ENCODE measurements at regions not wholly inside any gene's neighbourhood (a gene's known extent, or its start where the extent isn't known, plus 50 kb on each side); places are given as distances from the start of the nearest gene placed in this dataset.

DNA sequence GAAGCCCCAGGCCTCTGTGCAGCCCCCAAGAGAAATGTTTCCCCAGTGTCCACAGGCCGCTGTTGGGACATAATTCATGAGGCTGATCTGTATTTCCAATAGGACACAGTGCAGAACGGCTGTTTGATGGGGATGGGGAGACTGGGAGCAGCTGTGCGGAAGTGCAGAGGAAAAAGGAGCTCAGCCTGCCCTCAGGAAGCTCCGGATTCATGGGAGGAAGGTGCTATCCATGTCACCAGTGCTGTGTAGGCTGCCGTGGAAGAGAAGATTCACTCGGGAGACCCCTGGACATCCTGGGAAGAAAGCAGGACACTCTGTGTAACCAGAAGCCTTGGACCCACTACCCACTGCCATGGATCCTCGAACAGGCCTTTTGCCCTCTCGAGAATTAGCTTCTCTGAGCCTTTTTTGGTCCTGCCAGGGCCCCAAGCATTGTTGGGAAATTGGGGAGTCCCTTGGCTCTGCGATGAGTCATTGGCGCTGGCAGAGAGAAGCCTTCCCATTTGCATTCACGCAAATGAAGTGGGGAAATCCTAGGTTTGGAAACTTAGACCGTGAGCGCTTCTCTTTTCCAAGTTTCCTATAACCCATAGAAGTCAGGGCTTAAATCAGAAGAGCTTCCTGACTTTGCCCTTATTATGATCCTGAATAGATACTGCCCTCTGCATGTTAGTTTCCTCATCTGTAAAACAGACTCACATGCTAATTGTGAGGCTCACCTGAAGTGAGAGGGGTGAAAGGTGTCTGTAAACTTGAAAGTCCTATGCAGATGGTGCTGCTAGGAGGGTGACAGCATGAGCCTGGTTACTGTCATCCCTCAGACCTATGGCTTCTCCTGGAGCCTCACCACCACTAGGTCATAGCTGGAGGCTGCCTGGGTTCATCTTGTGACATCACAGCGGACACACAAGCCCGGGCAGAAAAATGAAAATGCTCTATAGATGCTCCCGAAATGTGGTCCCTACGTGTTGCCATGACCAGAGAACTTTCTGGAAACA lies 229.2 kb upstream of the B3GAT1 start:
- Histone ChIP-seq H3K9ac (ENCODE audit: insufficient read depth in 1 of 2, low read depth in 2 of 2, low read length in 2 of 2) (no peak overlapping the region), H3K4me1 (replicated peaks in 1 of 2; ENCODE audit: control insufficient read depth in 2 of 2, insufficient read depth in 2 of 2, low read length in 2 of 2) (no peaks in the 10 kb centered on the region), H3K36me3 (ENCODE audit: control insufficient read depth, insufficient read depth, low read length) (no peaks in the 10 kb centered on the region), H3K79me2 (ENCODE audit: control insufficient read depth, insufficient read depth, low read length) (no peaks in the 10 kb centered on the region), H3K27ac (ENCODE audit: extremely low read depth, low read depth, low read length) (no peak overlapping the region), H2AFZ (ENCODE audit: low read depth, low read length) (no peak overlapping the region), H3K9me3 (replicated peaks; ENCODE audit: control insufficient read depth, insufficient read depth, low read depth, low read length) (no peaks in the 10 kb centered on the region), H3K9me1 (ENCODE audit: control insufficient read depth, insufficient read depth, low read length) (no peaks in the 10 kb centered on the region), H3K4me2 (ENCODE audit: insufficient read depth, low read length) (no peak overlapping the region), H4K20me1 (replicated peaks; ENCODE audit: control insufficient read depth, insufficient read depth, low read length) (peaks cover 12% of the 10 kb centered on the region; the same call in 1 of the 2 replicates), H3K4me3 (no peak overlapping the region), H3K27me3 (ENCODE audit: control insufficient read depth in 2 of 2, insufficient read depth in 2 of 2, low read length in 2 of 2) (peaks cover 8 to 85% of the 10 kb centered on the region in 2 experiments; a peak in 4 of 5 replicates)
- in situ Hi-C loops (cut with MboI) (no loop called here), intact Hi-C loops (cut with micrococcal nuclease) (no loop called here)
- DNase-seq (ENCODE audit: extremely low read depth in 1 of 4, low spot score in 3 of 4) (no peak), FAIRE-seq (no peak), ATAC-seq (no peak)
- no TSS peak for BruUV-seq (replicated peaks)
- POLR2A ChIA-PET, result interaction anchor here (0.7 kb wide), 1 partner anchor 81 kb away, joined by 3 read pairs; no protein-coding TSS in a partner anchor
- CTCF ChIA-PET (ENCODE audit: low intra/inter-chr PET ratio), result no interaction called here
- under 1% methylated on average over 16 of the region's 17 CpGs for WGBS (ENCODE audit: insufficient coverage, low coverage, missing lambda C conversion rate)
- TF ChIP-seq TOE1 (IDR thresholded peaks at IDR 0.05; ENCODE audit: borderline replicate concordance) (no peak), TOE1 (CRISPR knock-in tag; IDR thresholded peaks at IDR 0.05; ENCODE audit: borderline replicate concordance, low read depth) (no peak), ERF (CRISPR knock-in tag; IDR thresholded peaks at IDR 0.05) (no peak), ESRRB (CRISPR knock-in tag; IDR thresholded peaks at IDR 0.05; ENCODE audit: borderline replicate concordance) (no peak), GTF2F1 (IDR thresholded peaks at IDR 0.05; ENCODE audit: low read depth, low read length) (no peak), TAF15 (IDR thresholded peaks at IDR 0.05; ENCODE audit: low read depth, low read length) (no peak)
- TF ChIP-seq, protein P1, sequence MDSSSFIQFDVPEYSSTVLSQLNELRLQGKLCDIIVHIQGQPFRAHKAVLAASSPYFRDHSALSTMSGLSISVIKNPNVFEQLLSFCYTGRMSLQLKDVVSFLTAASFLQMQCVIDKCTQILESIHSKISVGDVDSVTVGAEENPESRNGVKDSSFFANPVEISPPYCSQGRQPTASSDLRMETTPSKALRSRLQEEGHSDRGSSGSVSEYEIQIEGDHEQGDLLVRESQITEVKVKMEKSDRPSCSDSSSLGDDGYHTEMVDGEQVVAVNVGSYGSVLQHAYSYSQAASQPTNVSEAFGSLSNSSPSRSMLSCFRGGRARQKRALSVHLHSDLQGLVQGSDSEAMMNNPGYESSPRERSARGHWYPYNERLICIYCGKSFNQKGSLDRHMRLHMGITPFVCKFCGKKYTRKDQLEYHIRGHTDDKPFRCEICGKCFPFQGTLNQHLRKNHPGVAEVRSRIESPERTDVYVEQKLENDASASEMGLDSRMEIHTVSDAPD (CRISPR knock-in tag; IDR thresholded peaks at IDR 0.05), result no peak
- TF ChIP-seq, protein P2, sequence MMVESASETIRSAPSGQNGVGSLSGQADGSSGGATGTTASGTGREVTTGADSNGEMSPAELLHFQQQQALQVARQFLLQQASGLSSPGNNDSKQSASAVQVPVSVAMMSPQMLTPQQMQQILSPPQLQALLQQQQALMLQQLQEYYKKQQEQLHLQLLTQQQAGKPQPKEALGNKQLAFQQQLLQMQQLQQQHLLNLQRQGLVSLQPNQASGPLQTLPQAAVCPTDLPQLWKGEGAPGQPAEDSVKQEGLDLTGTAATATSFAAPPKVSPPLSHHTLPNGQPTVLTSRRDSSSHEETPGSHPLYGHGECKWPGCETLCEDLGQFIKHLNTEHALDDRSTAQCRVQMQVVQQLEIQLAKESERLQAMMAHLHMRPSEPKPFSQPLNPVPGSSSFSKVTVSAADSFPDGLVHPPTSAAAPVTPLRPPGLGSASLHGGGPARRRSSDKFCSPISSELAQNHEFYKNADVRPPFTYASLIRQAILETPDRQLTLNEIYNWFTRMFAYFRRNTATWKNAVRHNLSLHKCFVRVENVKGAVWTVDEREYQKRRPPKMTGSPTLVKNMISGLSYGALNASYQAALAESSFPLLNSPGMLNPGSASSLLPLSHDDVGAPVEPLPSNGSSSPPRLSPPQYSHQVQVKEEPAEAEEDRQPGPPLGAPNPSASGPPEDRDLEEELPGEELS (CRISPR knock-in tag; IDR thresholded peaks at IDR 0.05; ENCODE audit: borderline replicate concordance), result no peak
- TF ChIP-seq, protein P3, sequence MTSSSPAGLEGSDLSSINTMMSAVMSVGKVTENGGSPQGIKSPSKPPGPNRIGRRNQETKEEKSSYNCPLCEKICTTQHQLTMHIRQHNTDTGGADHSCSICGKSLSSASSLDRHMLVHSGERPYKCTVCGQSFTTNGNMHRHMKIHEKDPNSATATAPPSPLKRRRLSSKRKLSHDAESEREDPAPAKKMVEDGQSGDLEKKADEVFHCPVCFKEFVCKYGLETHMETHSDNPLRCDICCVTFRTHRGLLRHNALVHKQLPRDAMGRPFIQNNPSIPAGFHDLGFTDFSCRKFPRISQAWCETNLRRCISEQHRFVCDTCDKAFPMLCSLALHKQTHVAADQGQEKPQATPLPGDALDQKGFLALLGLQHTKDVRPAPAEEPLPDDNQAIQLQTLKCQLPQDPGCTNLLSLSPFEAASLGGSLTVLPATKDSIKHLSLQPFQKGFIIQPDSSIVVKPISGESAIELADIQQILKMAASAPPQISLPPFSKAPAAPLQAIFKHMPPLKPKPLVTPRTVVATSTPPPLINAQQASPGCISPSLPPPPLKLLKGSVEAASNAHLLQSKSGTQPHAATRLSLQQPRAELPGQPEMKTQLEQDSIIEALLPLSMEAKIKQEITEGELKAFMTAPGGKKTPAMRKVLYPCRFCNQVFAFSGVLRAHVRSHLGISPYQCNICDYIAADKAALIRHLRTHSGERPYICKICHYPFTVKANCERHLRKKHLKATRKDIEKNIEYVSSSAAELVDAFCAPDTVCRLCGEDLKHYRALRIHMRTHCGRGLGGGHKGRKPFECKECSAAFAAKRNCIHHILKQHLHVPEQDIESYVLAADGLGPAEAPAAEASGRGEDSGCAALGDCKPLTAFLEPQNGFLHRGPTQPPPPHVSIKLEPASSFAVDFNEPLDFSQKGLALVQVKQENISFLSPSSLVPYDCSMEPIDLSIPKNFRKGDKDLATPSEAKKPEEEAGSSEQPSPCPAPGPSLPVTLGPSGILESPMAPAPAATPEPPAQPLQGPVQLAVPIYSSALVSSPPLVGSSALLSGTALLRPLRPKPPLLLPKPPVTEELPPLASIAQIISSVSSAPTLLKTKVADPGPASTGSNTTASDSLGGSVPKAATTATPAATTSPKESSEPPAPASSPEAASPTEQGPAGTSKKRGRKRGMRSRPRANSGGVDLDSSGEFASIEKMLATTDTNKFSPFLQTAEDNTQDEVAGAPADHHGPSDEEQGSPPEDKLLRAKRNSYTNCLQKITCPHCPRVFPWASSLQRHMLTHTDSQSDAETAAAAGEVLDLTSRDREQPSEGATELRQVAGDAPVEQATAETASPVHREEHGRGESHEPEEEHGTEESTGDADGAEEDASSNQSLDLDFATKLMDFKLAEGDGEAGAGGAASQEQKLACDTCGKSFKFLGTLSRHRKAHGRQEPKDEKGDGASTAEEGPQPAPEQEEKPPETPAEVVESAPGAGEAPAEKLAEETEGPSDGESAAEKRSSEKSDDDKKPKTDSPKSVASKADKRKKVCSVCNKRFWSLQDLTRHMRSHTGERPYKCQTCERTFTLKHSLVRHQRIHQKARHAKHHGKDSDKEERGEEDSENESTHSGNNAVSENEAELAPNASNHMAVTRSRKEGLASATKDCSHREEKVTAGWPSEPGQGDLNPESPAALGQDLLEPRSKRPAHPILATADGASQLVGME (CRISPR knock-in tag; IDR thresholded peaks at IDR 0.05), result no peak
- TF ChIP-seq, protein P4, sequence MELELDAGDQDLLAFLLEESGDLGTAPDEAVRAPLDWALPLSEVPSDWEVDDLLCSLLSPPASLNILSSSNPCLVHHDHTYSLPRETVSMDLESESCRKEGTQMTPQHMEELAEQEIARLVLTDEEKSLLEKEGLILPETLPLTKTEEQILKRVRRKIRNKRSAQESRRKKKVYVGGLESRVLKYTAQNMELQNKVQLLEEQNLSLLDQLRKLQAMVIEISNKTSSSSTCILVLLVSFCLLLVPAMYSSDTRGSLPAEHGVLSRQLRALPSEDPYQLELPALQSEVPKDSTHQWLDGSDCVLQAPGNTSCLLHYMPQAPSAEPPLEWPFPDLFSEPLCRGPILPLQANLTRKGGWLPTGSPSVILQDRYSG (tag; conservative IDR thresholded peaks at IDR 0.05; ENCODE audit: low read depth), result no peak
